ENCODE measurements at regions not wholly inside any gene's neighbourhood (a gene's known extent, or its start where the extent isn't known, plus 50 kb on each side); places are given as distances from the start of the nearest gene placed in this dataset.
A peak's percentile ranks its signal among the peaks of the same experiment; 100 is the strongest.
"Not testable (repeated sequence)": the region's sequence is repeated elsewhere in the genome, so short reads cannot be mapped to it uniquely, and the experiment has no call there.

GRCh38 chr4:131883181-131883580 is 1265.9 kb upstream of the PCDH10 start:
- DNase-seq, result not testable (repeated sequence)

DNA sequence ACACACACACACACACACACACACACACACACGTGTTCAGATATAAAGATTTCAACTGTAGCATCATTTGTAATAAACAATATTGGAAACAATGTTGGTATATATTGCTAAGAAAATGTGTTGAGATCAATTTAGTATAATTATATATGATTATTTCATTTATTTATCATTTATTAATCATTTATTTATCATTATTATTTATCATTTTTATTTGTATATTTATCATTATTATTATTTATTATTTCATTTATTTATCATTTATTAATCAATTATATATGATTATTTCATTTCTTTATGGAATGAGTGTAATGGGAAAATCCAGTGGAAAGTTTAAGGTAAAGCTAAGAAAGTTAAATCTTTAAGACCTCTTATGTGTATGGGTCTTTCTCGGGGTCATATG is 1223.4 kb upstream of the PCDH10 start:
- not testable (repeated sequence) for DNase-seq

- not testable (repeated sequence) for DNase-seq
Measured at GRCh38 chr4:131967646-131968045, 1181.4 kb upstream of the PCDH10 start.

- DNase-seq, result peak; percentile 13
Measured at GRCh38 chr4:131974730-131975129, 1174.4 kb upstream of the PCDH10 start.

- DNase-seq, result peak; percentile 41
Measured at GRCh38 chr4:131975276-131976132, 1173.6 kb upstream of the PCDH10 start.

DNA sequence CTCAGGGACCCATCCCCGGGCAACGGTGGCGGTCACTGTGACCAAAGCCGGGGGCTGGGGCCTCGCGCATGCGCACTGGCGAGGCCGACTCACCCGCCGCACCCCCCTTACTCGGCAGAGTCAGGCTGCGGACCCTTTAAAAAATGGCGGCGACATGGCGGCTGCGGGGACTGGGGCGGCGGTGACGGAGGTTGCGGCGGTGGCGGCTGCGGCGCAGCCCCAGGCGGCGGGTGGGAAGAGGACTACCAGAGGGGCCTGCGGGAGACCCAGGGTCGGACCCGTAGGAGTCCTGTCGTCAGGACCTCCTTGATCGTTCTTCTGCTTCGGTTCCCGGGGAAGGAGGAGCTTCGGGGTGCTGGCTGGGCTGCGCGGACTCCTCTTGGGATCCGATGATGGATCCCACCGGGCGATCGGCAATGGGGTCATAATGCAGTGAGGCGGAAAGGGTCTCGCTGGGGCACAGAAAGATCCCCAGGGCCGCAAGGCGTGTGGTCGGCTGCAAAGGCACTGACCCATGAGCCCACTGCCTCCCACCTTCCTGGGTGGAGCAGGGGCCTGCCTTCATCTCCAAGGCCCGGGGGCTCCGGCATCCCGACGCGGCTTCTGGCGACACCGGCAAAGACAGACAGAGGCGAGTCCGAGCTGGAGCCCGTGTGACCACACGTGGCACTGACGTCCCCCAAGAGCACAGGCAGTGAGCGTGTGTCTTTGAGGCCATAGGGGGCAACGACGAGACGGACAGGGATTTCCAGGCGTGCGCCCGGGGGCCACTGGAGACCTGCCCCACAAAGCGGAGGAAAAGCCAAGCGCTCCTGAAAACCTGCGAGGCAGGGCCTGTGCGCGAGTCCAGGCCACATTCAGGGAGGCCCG is 1172.7 kb upstream of the PCDH10 start:
- DNase-seq, result peak; percentile 55

DNA sequence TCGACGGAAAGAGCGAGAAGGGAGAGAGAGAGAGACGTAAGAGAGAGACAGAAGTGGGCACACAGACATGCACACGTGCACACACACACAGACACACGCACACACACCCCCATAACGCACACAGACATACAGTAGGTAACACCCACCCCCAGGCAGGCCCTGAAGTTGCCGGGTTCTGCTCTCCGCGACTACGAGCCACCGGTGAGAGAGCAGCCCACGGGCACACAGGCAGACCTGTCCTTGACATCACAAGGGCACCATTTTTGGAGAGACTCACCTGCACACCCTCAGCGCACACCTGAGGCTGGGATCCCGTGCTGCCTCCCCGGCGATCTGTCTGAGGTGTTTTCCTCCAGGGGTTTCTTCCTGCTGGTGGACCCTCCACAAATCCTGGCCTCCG is 1171.0 kb upstream of the PCDH10 start:
- no peak for DNase-seq

GRCh38 chr4:131989576-131989975 is 1159.5 kb upstream of the PCDH10 start:
- DNase-seq, result no peak

DNA sequence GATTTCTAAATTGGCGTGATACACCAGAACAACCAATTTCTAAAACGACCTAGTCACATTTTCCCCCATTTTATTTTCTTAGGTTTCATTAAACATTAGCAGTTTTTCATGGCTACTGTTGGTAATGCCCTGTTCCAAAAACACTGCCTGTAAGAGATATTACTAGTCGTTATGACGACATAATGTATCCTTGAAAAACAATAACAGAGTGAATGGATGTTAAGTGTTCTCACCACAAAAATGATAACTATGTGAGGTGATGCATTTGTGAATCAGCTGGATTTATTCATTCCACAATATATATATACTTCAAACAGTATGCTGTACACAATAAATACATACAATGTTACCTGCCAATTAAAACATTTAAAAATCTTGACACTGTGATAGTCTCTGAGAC is 1147.6 kb upstream of the PCDH10 start:
- DNase-seq, result no peak

- no peak for DNase-seq
Measured at GRCh38 chr4:132003593-132003992, 1145.5 kb upstream of the PCDH10 start.

GRCh38 chr4:132015321-132015720 is 1133.8 kb upstream of the PCDH10 start:
- no peak for DNase-seq

DNA sequence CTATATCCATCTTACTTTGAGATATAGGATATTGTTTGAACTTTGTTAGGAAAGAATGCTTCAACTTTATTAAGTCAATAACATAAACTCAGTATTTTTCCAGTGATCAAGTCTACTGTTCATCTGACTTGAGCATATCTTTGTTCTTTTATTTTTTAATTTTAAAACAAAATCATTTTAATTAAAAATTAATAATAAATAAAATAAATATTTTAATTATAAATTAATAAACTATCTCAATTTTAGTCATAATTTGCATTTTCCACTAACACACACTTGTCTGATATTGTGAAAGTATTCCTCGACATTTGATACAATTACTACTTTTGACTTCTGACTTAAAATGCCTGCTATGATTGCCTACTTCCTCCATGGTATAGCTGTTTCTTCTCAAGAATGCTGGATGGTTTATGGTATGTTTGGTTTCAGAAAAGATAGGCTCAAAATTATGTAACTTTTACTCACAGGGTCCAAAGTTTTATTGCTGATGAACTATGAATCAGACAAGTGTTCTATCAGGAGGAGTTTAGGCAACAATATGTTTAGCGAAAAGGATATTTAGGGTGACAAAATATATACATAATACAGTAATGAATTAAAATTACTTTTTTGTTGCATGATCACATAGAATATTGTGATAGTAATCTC is 1132.3 kb upstream of the PCDH10 start:
- DNase-seq, result no peak

DNA sequence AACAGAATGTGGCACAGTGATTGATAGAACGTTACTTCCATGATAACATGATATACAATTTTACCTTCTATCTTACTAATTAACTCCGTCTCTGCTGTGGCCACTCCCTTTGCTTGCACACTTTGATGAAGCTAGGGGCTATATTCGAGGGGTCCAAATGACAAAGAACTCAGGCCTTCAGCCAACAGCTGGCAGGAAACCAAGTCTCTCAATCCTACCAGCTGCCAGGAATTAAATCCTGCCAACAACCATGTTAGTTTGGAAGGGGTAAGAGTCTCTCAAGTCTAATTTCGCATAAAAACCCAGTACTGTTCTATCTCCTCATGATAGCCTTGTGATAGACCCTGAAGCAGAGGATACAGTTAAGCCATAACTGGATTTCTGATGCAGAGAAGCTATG is 1122.9 kb upstream of the PCDH10 start:
- no peak for DNase-seq

DNA sequence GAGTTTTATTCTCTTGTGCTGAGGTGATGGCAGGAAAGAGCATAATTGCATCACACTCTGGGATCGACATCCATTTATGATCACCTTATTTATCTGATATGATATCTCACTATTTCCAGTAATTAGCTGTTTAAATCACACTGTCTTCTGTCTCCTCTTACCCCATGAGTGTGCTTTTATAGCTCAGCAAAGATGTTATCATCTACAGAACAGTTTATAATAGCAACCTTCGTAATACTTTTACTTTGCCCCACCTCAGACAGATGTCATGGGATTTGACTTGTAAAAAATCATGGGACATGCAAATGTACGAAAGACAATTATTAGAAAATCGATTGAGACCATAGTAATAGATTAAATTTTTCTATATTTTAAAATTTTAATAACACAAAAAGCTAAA is 1122.3 kb upstream of the PCDH10 start:
- no peak for DNase-seq

GRCh38 chr4:132056496-132056895 is 1092.6 kb upstream of the PCDH10 start:
- DNase-seq, result no peak

- DNase-seq, result no peak
Measured at GRCh38 chr4:132059227-132059626, 1089.9 kb upstream of the PCDH10 start.

DNA sequence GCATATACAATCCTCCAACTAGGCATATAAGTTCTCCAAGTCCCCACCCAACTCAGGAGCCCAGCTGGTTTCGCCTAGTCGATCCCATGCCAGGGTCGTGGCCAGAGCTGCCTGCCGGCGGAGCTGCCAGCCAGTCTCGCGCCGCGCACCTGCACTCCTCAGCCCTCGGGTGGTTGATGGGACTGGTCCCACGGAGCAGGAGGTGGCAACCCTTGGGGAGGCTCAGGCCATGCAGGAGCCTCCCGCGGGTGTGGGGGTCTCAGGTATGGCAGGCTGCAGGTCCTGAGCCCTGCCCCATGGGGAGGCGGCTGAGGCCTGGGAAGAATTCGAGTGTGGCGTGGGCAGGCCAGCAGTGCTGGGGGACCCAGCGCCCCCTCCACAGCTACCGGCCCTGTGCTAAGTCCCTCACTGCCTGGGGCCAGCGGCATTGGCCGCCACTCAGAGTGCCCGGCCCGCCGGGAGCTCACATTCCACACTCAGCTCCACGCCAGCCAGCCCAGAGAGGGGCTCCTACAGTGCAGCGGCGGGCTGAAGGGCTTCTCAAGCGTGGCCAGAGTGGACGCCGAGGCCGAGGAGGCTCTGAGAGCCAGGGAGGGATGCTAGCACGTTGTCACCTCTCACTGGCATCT is 1086.4 kb upstream of the PCDH10 start:
- DNase-seq, result no peak

DNA sequence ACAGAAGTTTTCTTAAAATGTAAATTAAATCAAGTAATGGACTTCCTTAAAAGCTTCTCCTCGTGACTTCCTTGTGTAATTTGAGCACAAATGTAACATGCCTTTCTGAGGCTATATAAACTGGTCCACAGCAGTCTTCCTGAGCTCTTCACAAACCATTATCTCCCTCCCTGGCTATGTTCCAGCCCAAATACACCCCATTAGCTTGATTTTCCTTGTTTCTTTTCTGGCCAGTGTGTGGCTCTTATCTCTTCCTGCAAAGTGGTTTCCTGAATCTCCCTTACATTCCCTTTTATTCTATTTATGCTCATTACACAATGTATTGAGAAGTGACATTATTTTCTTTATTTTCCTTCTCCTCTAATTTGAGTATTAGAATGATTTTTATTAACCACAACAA is 1085.3 kb upstream of the PCDH10 start:
- no peak for DNase-seq

- no peak for DNase-seq
Measured at GRCh38 chr4:132065940-132066495, 1083.1 kb upstream of the PCDH10 start.

DNA sequence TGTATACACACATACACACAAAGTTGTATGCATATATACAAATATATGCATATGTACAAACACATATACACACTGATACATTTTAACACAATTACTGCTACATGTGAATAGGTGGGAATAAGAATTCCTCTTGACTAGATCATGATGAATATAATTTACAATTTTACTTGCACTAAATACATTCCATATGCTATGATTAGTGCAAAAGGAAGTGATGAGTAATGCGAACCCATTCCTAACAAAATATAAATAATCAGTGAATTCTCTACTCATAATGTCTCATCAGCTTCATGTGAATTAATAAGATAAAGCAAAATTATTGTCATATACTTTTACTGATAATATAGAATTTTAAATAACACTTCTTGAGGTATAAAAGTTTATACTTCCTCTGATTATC is 1077.3 kb upstream of the PCDH10 start:
- no peak for DNase-seq

GRCh38 chr4:132076829-132077228 is 1072.3 kb upstream of the PCDH10 start:
- DNase-seq, result no peak

GRCh38 chr4:132085105-132085504 is 1064.0 kb upstream of the PCDH10 start:
- no peak for DNase-seq

- no peak for DNase-seq
Measured at GRCh38 chr4:132094017-132094416, 1055.1 kb upstream of the PCDH10 start.

All from NCI-H2227 treated with DMSO at 0.1 percent for 48 hours (cell line).